ENCODE measurements at regions not wholly inside any gene's neighbourhood (a gene's known extent, or its start where the extent isn't known, plus 50 kb on each side); places are given as distances from the start of the nearest gene placed in this dataset.

- DNase-seq: no peak
These were observed 101.5 kb upstream of the TGFBR2 start for GRCh38 chr3:30504939-30505338.

GRCh38 chr3:30505866-30506520, 100.4 kb upstream of the TGFBR2 start:
- no peak for DNase-seq

GRCh38 chr3:30508339-30508738, 98.1 kb upstream of the TGFBR2 start:
- DNase-seq: no peak

- DNase-seq: no peak
These were observed 95.8 kb upstream of the TGFBR2 start for GRCh38 chr3:30510596-30510995.

- DNase-seq: no peak
These were observed 94.7 kb upstream of the TGFBR2 start for GRCh38 chr3:30511524-30512251.

- no peak for DNase-seq
These were observed 93.8 kb upstream of the TGFBR2 start for GRCh38 chr3:30512576-30512975.

GRCh38 chr3:30513374-30514152, 92.8 kb upstream of the TGFBR2 start:
- DNase-seq: no peak

- DNase-seq: no peak
These were observed 90.2 kb upstream of the TGFBR2 start for GRCh38 chr3:30516238-30516637.

GRCh38 chr3:30518181-30518864, 88.1 kb upstream of the TGFBR2 start:
- no peak for DNase-seq

- DNase-seq: no peak
These were observed 87.5 kb upstream of the TGFBR2 start for GRCh38 chr3:30518872-30519271.

- no peak for DNase-seq
These were observed 85.7 kb upstream of the TGFBR2 start for GRCh38 chr3:30520699-30521098.

GRCh38 chr3:30521156-30521715, 85.2 kb upstream of the TGFBR2 start:
- no peak for DNase-seq

GRCh38 chr3:30522476-30522875, 83.9 kb upstream of the TGFBR2 start:
- DNase-seq: no peak

- DNase-seq: no peak
These were observed 83.0 kb upstream of the TGFBR2 start for GRCh38 chr3:30523366-30523765.

- no peak for DNase-seq
These were observed 81.9 kb upstream of the TGFBR2 start for GRCh38 chr3:30524357-30525040.

GRCh38 chr3:30526031-30526430, 80.4 kb upstream of the TGFBR2 start:
- no peak for DNase-seq

- DNase-seq: no peak
These were observed 79.2 kb upstream of the TGFBR2 start for GRCh38 chr3:30527186-30527585.

- no peak for DNase-seq
These were observed 78.7 kb upstream of the TGFBR2 start for GRCh38 chr3:30527720-30528119.

GRCh38 chr3:30530084-30530483, 76.3 kb upstream of the TGFBR2 start:
- DNase-seq: no peak

GRCh38 chr3:30531017-30531570, 75.3 kb upstream of the TGFBR2 start:
- no peak for DNase-seq

GRCh38 chr3:30535525-30535924, 70.9 kb upstream of the TGFBR2 start:
- no peak for DNase-seq

GRCh38 chr3:30538791-30539190, 67.6 kb upstream of the TGFBR2 start:
- DNase-seq: no peak
